CD4-positive, alpha-beta T cell treated with Interleukin-21 for 1 hour (primary cell): ENCODE measurements at regions not wholly inside any gene's neighbourhood (a gene's known extent, or its start where the extent isn't known, plus 50 kb on each side); places are given as distances from the start of the nearest gene placed in this dataset.

Source experiments
- DNase-seq: peaks from one replicate; pipeline ENCODE4 v3.0.0-alpha.2; 2020

DNA sequence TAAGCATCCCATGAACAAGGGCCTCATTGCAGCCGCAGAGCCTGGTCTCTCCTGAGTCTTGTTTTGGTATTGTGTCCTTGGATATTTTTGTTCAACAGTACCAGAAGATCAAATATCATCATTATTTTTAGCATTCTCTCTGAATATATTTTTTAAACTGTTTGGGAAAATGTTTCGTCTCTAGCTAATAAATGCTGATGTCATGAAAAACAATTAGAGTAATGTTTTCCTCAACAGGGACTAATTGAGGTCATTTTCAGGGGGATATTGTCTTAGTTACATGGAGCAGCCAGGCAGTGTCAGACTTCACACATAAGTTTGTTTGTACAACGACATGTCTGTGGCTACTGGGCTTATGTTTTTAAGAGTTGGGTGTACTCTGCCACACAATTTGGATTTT, 805.3 kb upstream of the SOX9 start:
- no peak for DNase-seq

DNA sequence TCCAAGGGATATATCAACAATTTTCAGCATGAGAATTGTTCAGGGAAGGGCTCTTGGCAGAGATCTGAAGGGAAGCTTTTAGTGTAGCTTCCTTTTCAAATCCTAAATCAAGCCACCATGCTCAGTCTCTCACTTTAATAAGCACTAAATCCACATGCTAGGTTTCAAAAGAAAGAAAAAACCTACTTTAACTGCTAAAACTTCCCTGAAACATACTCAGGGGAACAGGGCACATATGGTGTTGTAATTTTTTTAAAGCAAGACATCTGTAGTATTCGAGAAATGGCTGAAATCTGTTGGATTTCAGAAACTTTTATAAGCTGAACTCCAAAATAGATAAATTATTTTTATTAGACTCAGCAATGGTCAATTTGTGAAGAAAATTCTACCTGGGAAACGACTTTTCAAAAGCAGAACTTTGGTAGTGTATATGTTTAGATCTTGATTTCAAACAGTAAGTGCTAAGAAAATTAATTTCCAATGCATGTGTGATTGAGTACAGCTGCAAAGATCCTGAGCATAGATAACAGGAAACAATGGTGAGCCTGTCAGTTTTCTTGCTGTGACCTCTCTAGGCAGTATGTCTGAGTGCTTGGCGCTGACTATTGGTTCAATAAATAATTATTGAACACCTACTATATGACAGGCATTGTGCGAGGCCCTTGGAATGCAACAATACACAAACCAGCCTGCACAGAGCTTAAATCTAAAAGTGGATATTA, 804.5 kb upstream of the SOX9 start:
- DNase-seq = no peak

DNA sequence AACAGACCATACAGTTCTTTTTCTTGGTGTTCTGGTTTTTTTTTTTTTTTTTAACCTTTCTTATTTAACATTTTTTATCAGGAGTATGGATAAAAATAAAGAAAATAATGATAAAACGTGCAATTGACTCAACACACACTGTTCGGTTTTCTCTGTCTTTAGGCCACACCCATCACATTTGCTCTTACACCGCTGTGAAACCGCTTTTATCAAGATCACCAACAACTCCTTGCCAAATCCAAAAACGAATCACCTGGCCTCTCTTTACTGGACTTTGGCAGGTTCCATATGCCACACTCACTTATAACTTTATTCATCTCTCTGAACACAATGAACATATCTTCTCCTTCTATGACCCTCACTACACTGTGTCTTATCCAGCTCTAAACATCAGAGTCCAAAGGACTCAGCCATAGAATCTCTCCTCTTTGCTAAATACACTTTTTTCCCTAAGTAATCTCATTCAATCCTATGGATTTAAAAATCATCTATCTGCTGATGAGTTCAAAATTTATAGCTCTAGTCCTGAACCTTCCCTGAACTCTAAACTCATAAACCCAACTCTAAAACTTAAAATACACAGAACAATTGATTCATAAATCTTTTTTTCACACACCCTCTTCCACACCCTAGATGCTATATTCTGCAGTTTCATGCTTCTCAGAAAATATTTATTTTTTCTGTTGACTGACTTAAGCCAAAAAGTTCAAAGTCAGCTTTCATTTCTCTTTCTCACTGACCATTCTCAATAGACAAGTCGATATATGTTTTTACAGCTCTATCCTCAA, 800.6 kb upstream of the SOX9 start:
- no peak for DNase-seq

DNA sequence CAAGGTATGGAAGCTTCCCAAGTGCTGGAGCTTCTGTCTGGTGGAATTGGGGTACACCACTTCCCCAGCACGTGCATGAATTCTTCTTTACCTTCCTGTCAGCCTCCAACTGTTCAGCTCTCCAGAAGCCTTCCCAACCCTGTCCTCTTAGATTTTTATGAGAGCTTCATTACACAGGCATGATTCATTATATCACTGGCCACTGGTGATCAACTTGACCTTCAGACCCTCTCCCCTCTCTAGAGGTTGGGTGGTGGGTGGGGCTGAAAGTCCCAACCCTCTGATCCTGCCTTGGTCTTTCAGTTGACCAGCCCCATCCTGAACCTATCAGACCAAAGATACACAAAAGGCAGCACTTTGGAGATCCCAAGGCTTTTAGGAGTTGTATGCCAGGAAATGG, 795.7 kb upstream of the SOX9 start:
- no peak for DNase-seq

DNA sequence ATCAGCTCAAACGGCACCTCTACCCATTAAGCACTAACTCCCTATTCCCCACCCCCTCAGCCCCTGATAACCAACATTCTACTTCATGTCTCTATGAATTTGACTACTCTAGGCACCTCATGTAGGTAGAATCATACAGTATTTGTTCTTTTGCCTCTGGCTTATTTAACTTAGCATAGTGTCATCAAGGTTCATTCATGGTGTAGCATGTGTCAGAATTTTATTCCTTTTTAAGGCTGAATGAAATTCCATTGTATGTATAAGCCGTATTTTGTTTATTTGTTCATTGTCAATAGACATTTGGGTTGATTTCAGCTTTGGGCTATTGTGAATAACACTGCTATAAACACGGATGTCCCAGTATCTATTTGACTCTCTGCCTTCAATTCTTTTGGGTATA, 794.9 kb upstream of the SOX9 start:
- no peak for DNase-seq

DNA sequence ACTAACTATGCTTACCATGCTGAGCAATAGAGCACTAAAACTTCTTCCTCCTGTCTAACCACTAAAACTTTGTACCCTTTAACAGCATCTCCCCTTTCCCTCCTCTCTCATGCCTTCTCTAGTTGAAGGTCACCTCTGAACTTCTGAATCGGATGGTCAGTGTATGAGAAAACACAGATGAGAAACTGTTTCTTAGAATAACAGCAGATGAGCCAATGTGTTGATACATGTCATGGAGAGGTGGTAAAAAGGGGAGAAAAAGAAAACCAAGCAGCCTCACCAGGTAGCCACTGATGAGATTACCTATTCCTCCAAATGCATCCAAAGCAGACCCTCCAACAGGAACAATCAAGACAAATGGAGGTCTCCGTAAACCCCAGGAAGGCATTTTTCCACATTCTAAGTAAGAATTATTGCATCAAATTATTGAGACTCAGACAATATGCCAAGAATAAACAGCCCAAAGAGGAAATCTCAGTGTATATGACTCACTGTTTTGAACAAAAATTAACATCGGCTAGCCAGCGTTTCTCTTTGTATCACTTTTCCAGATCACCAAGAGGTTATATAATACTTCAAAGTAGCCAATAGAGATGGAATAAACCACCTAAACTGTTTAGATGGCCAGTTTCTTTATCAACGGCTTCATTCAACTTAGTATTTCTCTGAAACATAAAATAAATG, 793.3 kb upstream of the SOX9 start:
- DNase-seq = no peak

DNA sequence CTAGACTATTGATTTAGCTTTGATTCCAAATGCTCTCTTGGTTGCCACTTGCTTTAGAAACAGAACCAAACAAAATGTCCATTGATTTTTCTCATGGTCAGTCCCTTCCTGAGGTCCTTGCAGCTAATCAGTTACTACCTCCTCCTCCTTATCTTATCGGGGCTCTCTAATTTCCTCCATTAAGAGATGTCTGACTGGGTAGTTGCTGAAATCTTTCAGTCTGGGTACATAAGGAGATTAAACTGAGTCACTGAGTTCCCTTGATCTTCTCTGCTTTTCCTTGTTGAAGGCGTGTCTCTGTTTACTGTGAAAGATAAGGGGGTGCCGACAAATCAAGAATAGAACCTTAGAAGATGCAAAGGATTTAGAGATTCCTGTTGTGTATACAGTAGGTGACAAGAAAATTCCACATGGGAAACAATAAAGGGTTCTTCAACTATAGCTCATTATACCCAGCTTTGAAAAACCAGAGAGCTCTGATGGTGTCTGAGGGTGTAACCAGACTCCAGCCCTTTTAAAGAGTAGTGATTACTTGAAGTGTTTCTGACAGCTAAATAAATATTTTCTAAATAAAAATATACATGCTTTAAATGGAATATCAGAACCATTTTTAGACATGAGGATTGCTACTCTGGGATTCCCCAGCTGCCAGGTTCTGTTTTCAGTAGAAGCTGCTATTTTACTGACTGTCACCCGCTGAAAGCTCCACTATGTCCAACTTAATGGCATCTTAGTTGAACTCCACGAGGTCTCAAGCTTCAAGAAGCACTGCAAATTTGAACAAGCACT, 791.3 kb upstream of the SOX9 start:
- DNase-seq = no peak

DNA sequence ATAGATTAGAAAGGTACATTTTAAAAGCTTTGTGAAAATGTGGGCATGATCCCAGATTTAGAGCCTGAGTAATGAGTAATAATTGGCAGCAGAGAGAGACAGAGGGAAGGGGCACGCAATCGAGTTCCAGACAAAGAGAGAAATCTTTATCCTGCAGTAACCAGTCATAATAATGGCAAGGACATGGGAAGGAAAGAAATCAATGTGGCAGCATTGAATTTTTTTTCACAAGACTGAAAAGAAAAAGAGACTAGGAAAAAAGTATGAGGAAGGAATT, 790.8 kb upstream of the SOX9 start:
- DNase-seq = no peak

DNA sequence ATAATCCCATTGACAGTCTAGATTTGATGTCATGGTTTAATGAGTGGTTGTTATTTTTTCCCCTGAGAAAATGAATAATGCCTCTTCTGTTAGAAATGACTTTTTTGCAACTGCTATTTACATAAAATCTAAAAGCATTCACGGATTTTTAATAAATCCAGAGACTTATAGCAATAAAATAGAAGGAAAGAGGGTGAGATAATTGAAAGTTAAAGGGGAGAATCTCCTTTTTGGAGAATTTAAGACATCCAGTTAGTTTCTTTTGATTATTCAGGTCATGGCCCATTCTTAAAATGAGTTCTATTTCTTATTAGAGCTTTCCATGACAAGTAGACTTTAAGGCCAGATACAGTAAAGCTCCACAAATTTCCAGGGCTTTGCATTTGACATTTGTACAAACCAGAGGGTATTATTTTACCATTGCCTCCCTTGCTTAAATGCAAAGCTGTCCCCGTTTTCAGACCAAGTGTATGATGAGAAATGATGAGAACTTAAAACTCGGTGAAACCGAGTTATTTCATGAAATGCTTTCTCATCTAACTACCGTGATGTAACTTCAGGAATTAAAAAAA, 789.0 kb upstream of the SOX9 start:
- DNase-seq = no peak

DNA sequence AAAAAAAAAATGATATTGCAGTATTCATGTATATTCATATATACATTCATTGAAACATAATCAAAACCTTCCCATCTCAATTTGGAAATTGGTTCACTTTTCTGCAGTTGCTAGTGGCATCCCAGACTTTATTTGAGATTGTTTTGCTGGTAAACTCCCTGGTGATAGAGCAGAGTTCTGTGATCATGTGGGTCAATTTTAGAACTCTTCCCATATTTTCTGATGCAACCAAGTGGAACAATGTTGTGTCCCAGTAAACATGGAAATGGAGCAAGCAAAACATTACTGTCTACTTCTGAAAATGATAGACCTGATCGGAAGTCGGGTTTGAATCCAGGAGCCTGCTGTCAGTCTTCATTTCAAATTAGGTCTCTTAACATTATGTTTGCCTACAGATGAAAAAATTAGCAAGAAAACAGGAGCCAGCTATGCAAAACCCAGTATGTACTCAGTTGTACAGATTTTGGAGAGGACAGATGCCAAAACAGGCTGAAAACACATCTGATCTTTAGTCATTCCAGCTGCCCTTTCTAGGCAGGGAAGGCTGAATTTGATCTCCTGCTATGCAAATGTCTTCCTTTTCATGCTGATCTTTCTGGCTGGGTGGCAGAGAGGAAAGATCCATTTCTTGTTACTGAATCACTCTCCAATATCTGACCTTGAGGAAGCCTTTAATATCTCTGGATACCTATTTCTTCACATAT, 786.6 kb upstream of the SOX9 start:
- no peak for DNase-seq

DNA sequence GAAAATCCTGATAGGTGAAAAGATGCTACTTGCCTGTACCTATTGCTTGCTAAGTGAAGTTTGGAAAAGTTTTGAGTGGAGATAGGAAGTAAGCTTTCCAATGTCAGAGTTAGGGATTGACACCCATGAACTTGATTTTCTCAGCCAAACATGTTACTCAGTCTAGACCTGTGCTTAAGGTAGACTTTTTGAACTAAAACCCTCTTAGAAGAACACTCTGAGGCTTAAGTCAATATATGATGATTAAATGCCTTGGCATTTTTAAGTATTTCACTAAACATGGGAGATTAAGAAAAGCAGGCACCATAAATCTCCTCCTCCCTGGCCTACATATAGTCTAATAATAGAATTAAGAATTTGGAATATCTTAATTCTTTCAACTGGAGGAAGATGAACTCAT, 785.6 kb upstream of the SOX9 start:
- no peak for DNase-seq

DNA sequence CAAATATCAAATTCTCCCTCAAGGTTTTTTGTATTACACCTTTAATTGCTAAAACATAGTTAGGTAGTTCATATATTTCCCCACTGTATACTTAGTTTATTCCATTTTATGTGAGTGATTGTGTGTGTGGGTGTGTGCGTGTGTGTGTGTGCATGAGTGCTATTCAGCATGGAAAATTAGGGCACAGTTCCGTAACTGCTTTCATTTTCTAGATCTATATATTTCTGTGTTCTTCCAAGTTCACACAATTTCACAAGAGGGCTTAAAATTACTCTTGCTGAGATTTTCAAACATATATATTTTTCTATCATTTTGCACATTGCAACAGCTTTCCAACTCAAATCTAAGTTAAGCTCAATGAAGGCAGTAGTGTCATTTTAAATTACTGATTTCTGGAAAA, 782.9 kb upstream of the SOX9 start:
- no peak for DNase-seq

DNA sequence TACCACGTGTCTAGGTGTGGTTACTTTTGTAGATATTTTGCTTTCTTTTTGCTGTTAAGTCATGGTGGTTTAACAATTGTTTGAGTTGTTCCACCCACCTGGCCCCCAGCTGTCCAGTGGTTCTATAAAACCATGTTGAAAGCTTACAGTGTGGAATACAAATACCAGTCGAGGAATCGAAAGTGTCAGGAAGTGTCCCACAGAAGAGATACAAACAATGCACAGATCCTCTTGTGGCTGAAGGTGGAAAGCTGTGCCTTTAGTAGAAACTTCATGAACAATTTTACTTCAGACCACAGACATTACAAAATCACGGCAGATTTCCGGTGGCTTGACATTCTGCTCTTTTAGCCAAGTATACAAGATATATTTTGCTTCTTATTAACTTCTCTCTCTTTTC, 782.4 kb upstream of the SOX9 start:
- no peak for DNase-seq

DNA sequence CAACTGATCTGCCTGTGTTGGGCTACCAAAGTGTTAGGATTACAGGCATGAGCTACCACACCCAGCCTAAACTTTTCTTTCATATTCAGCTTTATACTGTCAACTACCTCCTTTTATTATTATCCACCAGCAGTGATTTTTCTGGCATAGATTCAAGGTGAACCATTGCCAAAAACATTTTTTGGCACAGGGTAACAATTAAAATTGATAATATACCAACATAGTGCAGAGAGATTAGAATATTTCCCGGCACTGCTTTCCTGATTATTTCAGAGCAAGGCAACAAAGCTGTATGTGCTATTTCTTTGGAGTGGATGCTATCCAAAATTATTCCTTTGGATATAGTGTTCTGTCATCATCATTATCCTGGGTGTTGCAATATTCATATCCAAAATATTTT, 781.6 kb upstream of the SOX9 start:
- no peak for DNase-seq

DNA sequence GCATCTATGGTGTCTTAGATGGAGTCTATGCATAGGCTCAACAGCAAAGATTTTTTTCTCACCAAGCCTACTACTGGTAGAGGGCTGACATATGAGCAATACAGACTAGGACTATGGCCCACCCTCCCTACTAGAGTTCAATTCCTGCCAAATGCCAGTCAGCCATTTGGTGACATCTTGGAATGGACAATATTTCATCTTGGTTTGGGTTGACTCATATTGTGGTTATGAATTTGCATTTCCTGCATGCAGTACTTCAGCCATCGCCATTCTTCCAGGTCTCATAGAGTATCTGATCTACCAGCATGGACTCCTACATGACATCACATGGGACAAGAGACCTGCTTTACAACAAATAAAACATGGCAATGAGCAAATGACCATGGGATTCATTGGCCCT, 778.1 kb upstream of the SOX9 start:
- no peak for DNase-seq

DNA sequence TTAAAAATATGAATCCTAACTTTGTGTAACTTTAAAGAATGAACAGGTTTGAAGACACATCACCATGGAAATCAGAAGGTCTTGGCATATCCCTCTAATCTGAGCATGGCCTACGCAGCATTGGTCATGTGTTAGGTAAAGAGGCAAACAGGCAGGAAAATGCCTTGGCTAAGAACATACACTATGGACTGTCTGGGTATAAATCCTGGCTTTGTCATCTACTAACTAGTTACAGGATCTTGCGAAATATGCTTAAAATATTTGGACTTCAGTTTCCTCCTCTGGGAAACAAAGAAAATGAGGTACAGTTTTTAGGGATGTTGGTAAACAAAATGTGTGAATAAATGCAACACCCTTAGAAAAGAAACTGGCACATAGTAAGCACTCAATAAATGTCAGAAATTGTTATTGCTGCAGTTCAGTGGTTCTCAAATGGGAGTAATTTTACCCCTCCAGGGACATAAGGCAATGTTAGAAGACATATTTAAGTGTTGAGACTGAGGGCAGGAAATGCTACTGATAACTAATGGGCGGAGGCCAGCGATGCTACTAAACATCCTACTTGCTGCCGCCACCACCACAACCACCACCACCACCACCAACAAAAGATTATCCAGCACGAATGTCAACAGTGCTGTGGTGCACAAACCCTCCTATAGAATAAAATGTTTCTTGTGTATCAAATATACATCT, 770.8 kb upstream of the SOX9 start:
- no peak for DNase-seq

DNA sequence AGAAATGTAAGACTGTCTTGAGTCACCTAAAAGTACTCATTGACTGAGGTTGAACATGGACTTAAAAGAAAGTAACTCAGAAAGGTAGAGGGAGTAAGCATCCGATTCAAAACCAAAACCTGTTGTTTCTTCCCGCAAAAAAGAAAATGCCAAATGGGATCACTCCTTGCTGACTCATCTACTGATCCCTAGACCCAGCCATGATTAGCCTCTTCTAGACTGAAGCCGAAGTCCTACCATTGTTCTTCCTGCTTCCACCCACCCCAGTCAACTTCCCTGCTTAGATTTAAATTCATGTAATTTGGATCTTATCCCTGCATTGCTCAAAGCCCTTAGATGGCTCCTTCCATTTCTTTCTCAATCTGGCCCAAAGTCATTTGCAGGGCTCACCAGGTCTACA, 760.5 kb upstream of the SOX9 start:
- no peak for DNase-seq

DNA sequence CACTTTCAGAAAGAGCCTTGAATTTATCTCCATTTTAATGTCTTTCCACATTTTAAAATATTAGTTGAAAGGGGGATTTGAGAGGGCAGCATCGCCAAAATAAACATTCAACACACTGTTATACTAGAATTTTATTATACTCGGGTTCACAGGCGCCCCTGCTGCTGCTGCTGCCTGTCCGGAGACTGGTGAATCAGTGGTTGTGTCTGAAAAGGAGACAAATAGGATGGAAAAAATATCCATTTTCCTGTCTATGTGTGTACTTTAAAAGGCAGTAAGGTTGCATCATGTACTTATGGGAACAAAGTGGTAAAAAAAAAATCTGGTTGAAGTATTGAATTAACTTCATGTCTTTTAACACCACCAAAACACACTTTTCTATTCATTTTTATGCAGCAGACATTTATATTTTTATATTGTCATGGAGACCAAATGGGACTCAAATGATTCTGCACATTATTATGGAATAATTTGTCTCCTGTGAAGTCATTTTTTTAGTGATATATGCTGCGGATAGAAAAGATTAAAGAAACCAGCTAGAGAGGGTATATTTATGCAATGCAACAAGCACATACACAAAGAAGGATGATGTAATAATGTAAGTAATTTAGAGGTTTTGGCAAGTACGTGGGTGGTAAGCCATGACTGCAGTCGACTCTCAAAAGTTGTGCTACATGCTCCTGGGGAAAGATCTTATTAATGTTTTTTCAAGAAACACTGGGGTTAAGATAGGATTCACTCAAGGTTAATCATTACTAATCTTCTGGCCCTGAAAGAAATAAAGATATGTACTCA, 759.0 kb upstream of the SOX9 start:
- no peak for DNase-seq

DNA sequence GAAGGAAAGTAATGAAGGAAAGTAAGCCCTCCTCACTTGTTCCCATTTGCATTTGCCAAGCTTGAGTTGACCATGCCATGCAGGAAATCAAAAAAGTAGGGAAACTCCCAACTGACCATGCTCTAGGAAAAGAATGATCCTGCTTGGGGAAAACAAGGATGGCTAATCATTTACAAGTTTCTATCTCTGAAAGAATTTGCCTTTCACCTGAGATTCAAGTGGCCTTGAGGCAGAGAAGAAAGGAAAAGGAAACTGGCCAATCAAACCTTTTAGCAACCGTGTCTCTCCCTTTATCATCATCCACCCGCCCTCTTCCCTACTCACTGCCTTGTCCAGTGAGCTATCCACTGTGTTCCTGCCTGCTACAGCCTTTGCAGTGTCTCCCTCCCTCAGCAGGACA, 757.2 kb upstream of the SOX9 start:
- no peak for DNase-seq

DNA sequence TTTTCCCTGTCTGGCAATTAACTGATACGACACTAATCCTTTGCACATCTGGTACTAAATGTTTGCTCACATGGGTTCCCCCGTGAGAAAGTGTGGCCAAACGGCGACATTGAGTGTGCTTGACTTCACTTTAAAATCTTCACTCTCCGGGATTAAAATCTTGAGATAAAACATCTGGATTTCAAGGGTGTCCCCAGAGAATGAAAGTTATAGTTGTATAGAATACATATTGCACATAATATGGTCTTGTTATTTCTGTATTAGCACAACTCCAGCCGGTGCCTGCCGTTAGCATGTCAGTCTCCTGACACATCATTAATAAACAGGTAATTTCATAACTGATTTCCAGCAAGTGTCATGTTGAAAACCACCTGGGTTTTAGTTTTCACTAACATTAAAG, 749.0 kb upstream of the SOX9 start:
- no peak for DNase-seq

DNA sequence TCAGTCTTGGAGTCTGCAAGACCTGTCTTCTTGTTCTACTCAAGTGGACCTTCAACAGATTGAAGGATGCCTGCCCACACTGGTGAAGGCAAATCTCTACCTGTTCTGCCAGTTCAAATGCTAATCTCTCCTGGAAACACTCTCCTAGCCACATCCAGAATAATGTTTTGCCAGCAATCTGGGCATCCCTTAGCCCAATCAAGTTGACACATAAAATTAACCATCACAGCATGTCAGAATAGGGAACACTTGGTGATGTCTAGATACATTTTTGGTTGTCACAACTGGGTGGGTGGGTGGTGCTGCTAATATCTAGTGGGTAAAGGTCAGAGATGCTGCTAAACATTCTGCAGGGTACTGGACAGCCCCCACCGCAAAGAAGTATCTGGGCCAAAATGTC, 744.9 kb upstream of the SOX9 start:
- no peak for DNase-seq
